ENCODE measurements at regions not wholly inside any gene's neighbourhood (a gene's known extent, or its start where the extent isn't known, plus 50 kb on each side); places are given as distances from the start of the nearest gene placed in this dataset.

- TF ChIP-seq, protein P1, sequence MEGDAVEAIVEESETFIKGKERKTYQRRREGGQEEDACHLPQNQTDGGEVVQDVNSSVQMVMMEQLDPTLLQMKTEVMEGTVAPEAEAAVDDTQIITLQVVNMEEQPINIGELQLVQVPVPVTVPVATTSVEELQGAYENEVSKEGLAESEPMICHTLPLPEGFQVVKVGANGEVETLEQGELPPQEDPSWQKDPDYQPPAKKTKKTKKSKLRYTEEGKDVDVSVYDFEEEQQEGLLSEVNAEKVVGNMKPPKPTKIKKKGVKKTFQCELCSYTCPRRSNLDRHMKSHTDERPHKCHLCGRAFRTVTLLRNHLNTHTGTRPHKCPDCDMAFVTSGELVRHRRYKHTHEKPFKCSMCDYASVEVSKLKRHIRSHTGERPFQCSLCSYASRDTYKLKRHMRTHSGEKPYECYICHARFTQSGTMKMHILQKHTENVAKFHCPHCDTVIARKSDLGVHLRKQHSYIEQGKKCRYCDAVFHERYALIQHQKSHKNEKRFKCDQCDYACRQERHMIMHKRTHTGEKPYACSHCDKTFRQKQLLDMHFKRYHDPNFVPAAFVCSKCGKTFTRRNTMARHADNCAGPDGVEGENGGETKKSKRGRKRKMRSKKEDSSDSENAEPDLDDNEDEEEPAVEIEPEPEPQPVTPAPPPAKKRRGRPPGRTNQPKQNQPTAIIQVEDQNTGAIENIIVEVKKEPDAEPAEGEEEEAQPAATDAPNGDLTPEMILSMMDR (IDR thresholded peaks at IDR 0.05 in 4 of 5, conservative IDR thresholded peaks at IDR 0.05 in 1 of 5) = no peak
- TF ChIP-seq POLR2A (IDR thresholded peaks at IDR 0.05) = no peak
Observed at GRCh38 chr6:167553736-167554119, 228.8 kb downstream of the TTLL2 start.
